ENCODE measurements at regions not wholly inside any gene's neighbourhood (a gene's known extent, or its start where the extent isn't known, plus 50 kb on each side); places are given as distances from the start of the nearest gene placed in this dataset.
A peak's percentile ranks its signal among the peaks of the same experiment; 100 is the strongest.
"Not testable (repeated sequence)": the region's sequence is repeated elsewhere in the genome, so short reads cannot be mapped to it uniquely, and the experiment has no call there.

GRCh38 chr17:20681746-20682722, 102.5 kb downstream of the CDRT15L2 start:
- H3K9me3 ChIP-seq (ENCODE audit: control insufficient read depth in 1 of 2, low read length in 2 of 2), result not testable (repeated sequence)

GRCh38 chr17:20683651-20684229, 104.2 kb downstream of the CDRT15L2 start:
- H3K27me3 ChIP-seq (ENCODE audit: control insufficient read depth in 1 of 2, insufficient read depth in 2 of 2, low read length in 2 of 2); H3K4me1 ChIP-seq (ENCODE audit: control insufficient read depth in 1 of 2, insufficient read depth in 2 of 2, low read length in 2 of 2); H3K9me3 ChIP-seq (ENCODE audit: control insufficient read depth in 1 of 2, low read length in 2 of 2); H3K4me3 ChIP-seq (ENCODE audit: low read depth in 1 of 2, low read length in 2 of 2); H3K9ac ChIP-seq (ENCODE audit: low read depth in 1 of 2, low read length in 2 of 2); H3K27ac ChIP-seq (ENCODE audit: low read depth, low read length); H3K36me3 ChIP-seq (ENCODE audit: control insufficient read depth in 1 of 2, insufficient read depth in 2 of 2, low read length in 2 of 2): not testable (repeated sequence)

More at GRCh38 chr17:20681746-20682722, 102.5 kb downstream of the CDRT15L2 start:
- not testable (repeated sequence) for H3K4me1 ChIP-seq (ENCODE audit: control insufficient read depth in 1 of 2, insufficient read depth in 2 of 2, low read length in 2 of 2); H3K9ac ChIP-seq (ENCODE audit: low read depth in 1 of 2, low read length in 2 of 2); H3K27ac ChIP-seq (ENCODE audit: low read depth, low read length); H3K27me3 ChIP-seq (ENCODE audit: control insufficient read depth in 1 of 2, insufficient read depth in 2 of 2, low read length in 2 of 2); H3K4me3 ChIP-seq (ENCODE audit: low read depth in 1 of 2, low read length in 2 of 2); H3K36me3 ChIP-seq (ENCODE audit: control insufficient read depth in 1 of 2, insufficient read depth in 2 of 2, low read length in 2 of 2)

GRCh38 chr17:20684975-20685374, 105.5 kb downstream of the CDRT15L2 start:
- H3K27me3 ChIP-seq (ENCODE audit: control insufficient read depth in 1 of 2, insufficient read depth in 2 of 2, low read length in 2 of 2); H3K9me3 ChIP-seq (ENCODE audit: control insufficient read depth in 1 of 2, low read length in 2 of 2); H3K36me3 ChIP-seq (ENCODE audit: control insufficient read depth in 1 of 2, insufficient read depth in 2 of 2, low read length in 2 of 2); H3K4me1 ChIP-seq (ENCODE audit: control insufficient read depth in 1 of 2, insufficient read depth in 2 of 2, low read length in 2 of 2); H3K4me3 ChIP-seq (ENCODE audit: low read depth in 1 of 2, low read length in 2 of 2); H3K27ac ChIP-seq (ENCODE audit: low read depth, low read length); H3K9ac ChIP-seq (ENCODE audit: low read depth in 1 of 2, low read length in 2 of 2): not testable (repeated sequence)

- H3K36me3 ChIP-seq (ENCODE audit: control insufficient read depth in 1 of 2, insufficient read depth in 2 of 2, low read length in 2 of 2); H3K27me3 ChIP-seq (ENCODE audit: control insufficient read depth in 1 of 2, insufficient read depth in 2 of 2, low read length in 2 of 2); H3K9me3 ChIP-seq (ENCODE audit: control insufficient read depth in 1 of 2, low read length in 2 of 2); H3K4me1 ChIP-seq (ENCODE audit: control insufficient read depth in 1 of 2, insufficient read depth in 2 of 2, low read length in 2 of 2); H3K4me3 ChIP-seq (ENCODE audit: low read depth in 1 of 2, low read length in 2 of 2); H3K9ac ChIP-seq (ENCODE audit: low read depth in 1 of 2, low read length in 2 of 2); H3K27ac ChIP-seq (ENCODE audit: low read depth, low read length): not testable (repeated sequence)
Observed at GRCh38 chr17:20687584-20687983, 108.1 kb downstream of the CDRT15L2 start.

- not testable (repeated sequence) for H3K4me3 ChIP-seq (ENCODE audit: low read depth in 1 of 2, low read length in 2 of 2); H3K4me1 ChIP-seq (ENCODE audit: control insufficient read depth in 1 of 2, insufficient read depth in 2 of 2, low read length in 2 of 2)
Observed at GRCh38 chr17:20689170-20689749, 109.7 kb downstream of the CDRT15L2 start.

GRCh38 chr17:20692706-20693105, 113.2 kb downstream of the CDRT15L2 start:
- H3K36me3 ChIP-seq (ENCODE audit: control insufficient read depth in 1 of 2, insufficient read depth in 2 of 2, low read length in 2 of 2); H3K27ac ChIP-seq (ENCODE audit: low read depth, low read length); H3K9ac ChIP-seq (ENCODE audit: low read depth in 1 of 2, low read length in 2 of 2); H3K9me3 ChIP-seq (ENCODE audit: control insufficient read depth in 1 of 2, low read length in 2 of 2); H3K4me1 ChIP-seq (ENCODE audit: control insufficient read depth in 1 of 2, insufficient read depth in 2 of 2, low read length in 2 of 2); H3K27me3 ChIP-seq (ENCODE audit: control insufficient read depth in 1 of 2, insufficient read depth in 2 of 2, low read length in 2 of 2); H3K4me3 ChIP-seq (ENCODE audit: low read depth in 1 of 2, low read length in 2 of 2): not testable (repeated sequence)

More at GRCh38 chr17:20689170-20689749, 109.7 kb downstream of the CDRT15L2 start:
- not testable (repeated sequence) for H3K27me3 ChIP-seq (ENCODE audit: control insufficient read depth in 1 of 2, insufficient read depth in 2 of 2, low read length in 2 of 2); H3K9ac ChIP-seq (ENCODE audit: low read depth in 1 of 2, low read length in 2 of 2); H3K36me3 ChIP-seq (ENCODE audit: control insufficient read depth in 1 of 2, insufficient read depth in 2 of 2, low read length in 2 of 2); H3K27ac ChIP-seq (ENCODE audit: low read depth, low read length); H3K9me3 ChIP-seq (ENCODE audit: control insufficient read depth in 1 of 2, low read length in 2 of 2)

- not testable (repeated sequence) for H3K36me3 ChIP-seq (ENCODE audit: control insufficient read depth in 1 of 2, insufficient read depth in 2 of 2, low read length in 2 of 2); H3K27ac ChIP-seq (ENCODE audit: low read depth, low read length); H3K4me3 ChIP-seq (ENCODE audit: low read depth in 1 of 2, low read length in 2 of 2); H3K4me1 ChIP-seq (ENCODE audit: control insufficient read depth in 1 of 2, insufficient read depth in 2 of 2, low read length in 2 of 2); H3K27me3 ChIP-seq (ENCODE audit: control insufficient read depth in 1 of 2, insufficient read depth in 2 of 2, low read length in 2 of 2); H3K9me3 ChIP-seq (ENCODE audit: control insufficient read depth in 1 of 2, low read length in 2 of 2); H3K9ac ChIP-seq (ENCODE audit: low read depth in 1 of 2, low read length in 2 of 2)
Observed at GRCh38 chr17:20695871-20696270, 116.3 kb downstream of the CDRT15L2 start.

GRCh38 chr17:20698463-20699206, 119.1 kb downstream of the CDRT15L2 start:
- not testable (repeated sequence) for H3K9ac ChIP-seq (ENCODE audit: low read depth in 1 of 2, low read length in 2 of 2); H3K9me3 ChIP-seq (ENCODE audit: control insufficient read depth in 1 of 2, low read length in 2 of 2); H3K27ac ChIP-seq (ENCODE audit: low read depth, low read length); H3K4me1 ChIP-seq (ENCODE audit: control insufficient read depth in 1 of 2, insufficient read depth in 2 of 2, low read length in 2 of 2); H3K36me3 ChIP-seq (ENCODE audit: control insufficient read depth in 1 of 2, insufficient read depth in 2 of 2, low read length in 2 of 2); H3K27me3 ChIP-seq (ENCODE audit: control insufficient read depth in 1 of 2, insufficient read depth in 2 of 2, low read length in 2 of 2)
- H3K4me3 ChIP-seq (ENCODE audit: low read depth in 1 of 2, low read length in 2 of 2), result peak overlapping the region; percentile 8 to 21

GRCh38 chr17:20700528-20700927, 121.0 kb downstream of the CDRT15L2 start:
- H3K9me3 ChIP-seq (ENCODE audit: control insufficient read depth in 1 of 2, low read length in 2 of 2); H3K4me3 ChIP-seq (ENCODE audit: low read depth in 1 of 2, low read length in 2 of 2); H3K36me3 ChIP-seq (ENCODE audit: control insufficient read depth in 1 of 2, insufficient read depth in 2 of 2, low read length in 2 of 2); H3K27me3 ChIP-seq (ENCODE audit: control insufficient read depth in 1 of 2, insufficient read depth in 2 of 2, low read length in 2 of 2); H3K4me1 ChIP-seq (ENCODE audit: control insufficient read depth in 1 of 2, insufficient read depth in 2 of 2, low read length in 2 of 2); H3K27ac ChIP-seq (ENCODE audit: low read depth, low read length); H3K9ac ChIP-seq (ENCODE audit: low read depth in 1 of 2, low read length in 2 of 2): not testable (repeated sequence)

GRCh38 chr17:20701366-20701765, 121.8 kb downstream of the CDRT15L2 start:
- not testable (repeated sequence) for H3K27ac ChIP-seq (ENCODE audit: low read depth, low read length); H3K9me3 ChIP-seq (ENCODE audit: control insufficient read depth in 1 of 2, low read length in 2 of 2); H3K27me3 ChIP-seq (ENCODE audit: control insufficient read depth in 1 of 2, insufficient read depth in 2 of 2, low read length in 2 of 2); H3K4me1 ChIP-seq (ENCODE audit: control insufficient read depth in 1 of 2, insufficient read depth in 2 of 2, low read length in 2 of 2); H3K9ac ChIP-seq (ENCODE audit: low read depth in 1 of 2, low read length in 2 of 2); H3K36me3 ChIP-seq (ENCODE audit: control insufficient read depth in 1 of 2, insufficient read depth in 2 of 2, low read length in 2 of 2); H3K4me3 ChIP-seq (ENCODE audit: low read depth in 1 of 2, low read length in 2 of 2)

All from duodenal mucosa (tissue), 2 donors.